H1 (cell line): ENCODE measurements at regions not wholly inside any gene's neighbourhood (a gene's known extent, or its start where the extent isn't known, plus 50 kb on each side); places are given as distances from the start of the nearest gene placed in this dataset.

Source experiments
- CTCF ChIA-PET: fragments of 300-600 bp; sonication (Branson Sonifier 250); formaldehyde crosslinking; loops from one replicate; lab custom pipeline; 2021; ENCODE audit not compliant: partially characterized antibody; lab: Charles Lee
- POLR2A ChIA-PET: fragments of 300-600 bp; sonication (Branson Sonifier 250); formaldehyde crosslinking; loops from one replicate; lab custom pipeline; 2021; ENCODE audit warnings: inconsistent platforms; ENCODE audit not compliant: partially characterized antibody; lab: Charles Lee
- DNase-seq, 2 experiments: peaks; one replicate each; pipeline versions ENCODE4 v3.0.0 to v3.0.0-alpha.2; 2010 to 2022; ENCODE audit warnings: low spot score in 2 of 2, low read depth in 1 of 2, mixed read lengths in 1 of 2
- FAIRE-seq: peaks from 2 replicates; lab custom pipeline; 2011; peaks lifted over from hg19 to GRCh38; lab: Jason Lieb, UNC
- H2AFZ ChIP-seq: 2 replicates; pipeline ENCODE4 v1.8.1; 2012; ENCODE audit warnings: low read length, inconsistent platforms
- H2AK5ac ChIP-seq: 2 replicates; pipeline ENCODE4 v1.6.1; 2013; ENCODE audit warnings: low read depth, low read length
- H2BK120ac ChIP-seq: replicated peaks from 2 replicates; pipeline ENCODE3; 2013; ENCODE audit warnings: low read depth, low read length, inconsistent platforms
- H2BK12ac ChIP-seq: 2 replicates; pipeline ENCODE4 v1.6.1; 2013; ENCODE audit warnings: low read depth, low read length
- H2BK15ac ChIP-seq: 2 replicates; pipeline ENCODE4 v1.6.1; 2013; ENCODE audit warnings: low read length
- H2BK20ac ChIP-seq: 2 replicates; pipeline ENCODE4 v1.6.1; 2013; ENCODE audit warnings: low read length
- H2BK5ac ChIP-seq: 2 replicates; pipeline ENCODE4 v1.6.1; 2013; ENCODE audit warnings: low read depth, low read length
- H3K14ac ChIP-seq: 2 replicates; pipeline ENCODE4 v1.6.1; 2013; ENCODE audit warnings: inconsistent platforms; ENCODE audit not compliant: insufficient read length
- H3K18ac ChIP-seq: 2 replicates; pipeline ENCODE4 v1.6.1; 2013; ENCODE audit warnings: low read length; ENCODE audit errors: extremely low read depth
- H3K23ac ChIP-seq: 2 replicates; pipeline ENCODE4 v1.6.1; 2013; ENCODE audit warnings: inconsistent platforms; ENCODE audit not compliant: insufficient read length
- H3K23me2 ChIP-seq: 2 replicates; pipeline ENCODE4 v1.6.1; 2013; ENCODE audit warnings: low read depth, low read length
- H3K27ac ChIP-seq: 2 replicates; pipeline ENCODE4 v1.6.1; 2011; ENCODE audit warnings: low read depth, low read length, inconsistent platforms
- H3K27me3 ChIP-seq, 4 experiments: replicated peaks in 1 of 4; 1 replicate in 1 of 4; 2 replicates in 3 of 4; pipeline versions ENCODE4 v1.6.1 to v1.8.1; 2011 to 2013; ENCODE audit warnings: low read length in 3 of 4, mild to moderate bottlenecking in 3 of 4, inconsistent platforms in 2 of 4, mixed read lengths in 2 of 4, moderate library complexity in 1 of 4; ENCODE audit not compliant: control insufficient read depth in 3 of 4, insufficient read depth in 3 of 4; ENCODE audit errors: extremely low read depth in 1 of 4
- H3K36me3 ChIP-seq, 4 experiments: 2 replicates each; pipeline versions ENCODE4 v1.6.1 to v1.8.1; 2011 to 2013; ENCODE audit warnings: mild to moderate bottlenecking in 4 of 4, low read length in 3 of 4, moderate library complexity in 2 of 4, control low read depth in 1 of 4, inconsistent platforms in 1 of 4; ENCODE audit not compliant: insufficient read depth in 4 of 4, control insufficient read depth in 2 of 4
- H3K4ac ChIP-seq: replicated peaks from 2 replicates; pipeline ENCODE3; 2013; ENCODE audit warnings: low read length, low read depth, mixed read lengths, inconsistent platforms; ENCODE audit not compliant: insufficient read length
- H3K4me1 ChIP-seq, 4 experiments: replicated peaks in 1 of 4; 1 replicate in 1 of 4; 2 replicates in 3 of 4; pipeline versions ENCODE4 v1.6.1 to v1.8.1; 2011 to 2013; ENCODE audit warnings: low read length in 3 of 4, inconsistent platforms in 2 of 4, mixed read lengths in 1 of 4; ENCODE audit not compliant: insufficient read depth in 4 of 4, control insufficient read depth in 3 of 4
- H3K4me2 ChIP-seq, 2 experiments: 2 replicates each; pipeline versions ENCODE4 v1.6.1 to v1.8.1; 2011 to 2013; ENCODE audit warnings: low read depth in 2 of 2, low read length in 2 of 2, control low read depth in 1 of 2, inconsistent platforms in 1 of 2, mild to moderate bottlenecking in 1 of 2; ENCODE audit not compliant: insufficient read depth in 1 of 2
- H3K4me3 ChIP-seq, 4 experiments: fragments of 200-600, 300-600 bp in 1 of 4; sonication (generic), shearing (Covaris generic), sonication (Bioruptor Twin) in 1 of 4; 2 replicates each; pipeline versions ENCODE4 v1.5.1 to v1.8.1; 2011 to 2016; ENCODE audit warnings: low read length in 4 of 4, low read depth in 3 of 4, control low read depth in 2 of 4, inconsistent platforms in 2 of 4, mild to moderate bottlenecking in 2 of 4, mixed read lengths in 1 of 4, moderate library complexity in 1 of 4; ENCODE audit not compliant: insufficient read depth in 2 of 4; ENCODE audit errors: extremely low read depth in 1 of 4
- H3K56ac ChIP-seq: replicated peaks from 2 replicates; pipeline ENCODE3; 2013; ENCODE audit warnings: low read depth, mild to moderate bottlenecking, mixed read lengths, low read length, inconsistent platforms; ENCODE audit not compliant: insufficient read length
- H3K79me1 ChIP-seq: 2 replicates; pipeline ENCODE4 v1.6.1; 2013; ENCODE audit warnings: low read depth, low read length, control low read depth
- H3K79me2 ChIP-seq, 2 experiments: 2 replicates each; pipeline versions ENCODE4 v1.6.1 to v1.8.1; 2012 to 2013; ENCODE audit warnings: low read length in 2 of 2, mild to moderate bottlenecking in 2 of 2, inconsistent platforms in 1 of 2; ENCODE audit not compliant: insufficient read depth in 2 of 2, control insufficient read depth in 1 of 2
- H3K9ac ChIP-seq, 4 experiments: replicated peaks in 1 of 4; 1 replicate in 1 of 4; 2 replicates in 3 of 4; pipeline versions ENCODE4 v1.6.1 to v1.8.1; 2011 to 2013; ENCODE audit warnings: low read depth in 3 of 4, low read length in 3 of 4, control low read depth in 2 of 4, mild to moderate bottlenecking in 2 of 4, moderate library complexity in 2 of 4, inconsistent platforms in 1 of 4; ENCODE audit errors: extremely low read depth in 1 of 4
- H3K9me3 ChIP-seq, 2 experiments: 2 replicates each; pipeline versions ENCODE4 v1.6.1 to v1.8.1; 2012 to 2013; ENCODE audit warnings: mild to moderate bottlenecking in 2 of 2, moderate library complexity in 2 of 2, control low read depth in 1 of 2, inconsistent platforms in 1 of 2, low read depth in 1 of 2, low read length in 1 of 2, mixed read lengths in 1 of 2; ENCODE audit not compliant: insufficient read depth in 2 of 2
- H4K20me1 ChIP-seq, 2 experiments: replicated peaks in 1 of 2; 2 replicates each; pipeline versions ENCODE3 to v1.8.1; 2011 to 2013; ENCODE audit warnings: inconsistent platforms in 2 of 2, low read length in 2 of 2, mild to moderate bottlenecking in 1 of 2; ENCODE audit not compliant: insufficient read depth in 2 of 2, control insufficient read depth in 1 of 2
- H4K5ac ChIP-seq: 2 replicates; pipeline ENCODE4 v1.6.1; 2013; ENCODE audit warnings: low read length, low read depth, mixed read lengths, inconsistent platforms; ENCODE audit not compliant: insufficient read length
- H4K8ac ChIP-seq: 2 replicates; pipeline ENCODE4 v1.8.0; 2013; ENCODE audit warnings: mild to moderate bottlenecking, moderate library complexity, low read length, inconsistent platforms; ENCODE audit not compliant: insufficient read depth; ENCODE audit errors: extremely low read depth
- H4K91ac ChIP-seq: replicated peaks from 2 replicates; pipeline ENCODE3; 2013; ENCODE audit warnings: low read length, mixed read lengths, inconsistent platforms; ENCODE audit not compliant: insufficient read length
- RXRA ChIP-seq: IDR thresholded peaks from 2 replicates; pipeline ENCODE4 v1.6.1; 2011; ENCODE audit warnings: low read depth, mild to moderate bottlenecking, low read length, moderate library complexity; ENCODE audit not compliant: insufficient read depth
- WGBS, 2 experiments: shearing (Covaris generic) in 1 of 2; methylation state at CpG; one replicate each; pipeline versions ENCODE4 v1.1.6 to v1.1.7; 2013 to 2015; ENCODE audit warnings: low lambda C conversion rate in 2 of 2, mixed read lengths in 2 of 2, inconsistent platforms in 1 of 2, low coverage in 1 of 2, missing lambda C conversion rate in 1 of 2; ENCODE audit not compliant: insufficient replicate concordance in 2 of 2, insufficient coverage in 1 of 2, insufficient read length in 1 of 2; ENCODE audit errors: extremely low coverage in 1 of 2, missing lambda C conversion rate in 1 of 2; 5-methylcytosine and 5-hydroxymethylcytosine counted together

DNA sequence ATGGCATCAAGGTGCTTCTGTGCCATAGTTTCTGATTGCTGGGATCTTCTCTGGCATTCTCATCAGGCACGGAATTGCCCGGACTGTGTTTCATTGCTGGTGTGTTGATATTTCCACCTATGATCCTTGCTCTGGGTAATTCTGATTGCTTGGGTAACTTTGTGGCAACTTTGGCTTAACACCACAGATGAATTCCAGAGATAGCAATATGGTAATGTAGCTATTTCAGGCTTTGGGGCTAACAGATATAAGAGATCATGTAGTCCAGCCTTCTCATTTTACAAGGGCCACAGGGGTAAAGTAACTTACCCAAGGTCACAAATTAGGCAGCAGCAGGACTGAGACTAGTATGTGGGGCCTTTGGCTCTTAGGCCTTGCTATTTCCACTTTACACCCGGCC, 53.9 kb upstream of the PLPP4 start:
- WGBS, 2 experiments: 92% methylated on average over 3 of the region's 3 CpGs; no CpG with 5 or more reads in 1 of the 2 experiments
- TF ChIP-seq RXRA: no peak

More for the DNA sequence above, 53.9 kb upstream of the PLPP4 start:
- Histone ChIP-seq H3K27ac (no peak overlapping the region), H3K23me2 (peaks cover 2% of the 10 kb centered on the region; the same call in 1 of the 2 replicates), H3K14ac (no peak overlapping the region), H2BK20ac (no peak overlapping the region), H3K9ac (no peak overlapping the region), H4K8ac (no peak overlapping the region), H4K5ac (no peak overlapping the region), H2AK5ac (no peak overlapping the region), H2AFZ (no peak overlapping the region), H4K20me1 (no peaks in the 10 kb centered on the region), H3K56ac (no peak overlapping the region), H2BK5ac (no peak overlapping the region), H3K4ac (no peak overlapping the region), H3K4me1 (no peaks in the 10 kb centered on the region; a peak in 1 of 7 replicates), H3K79me2 (no peaks in the 10 kb centered on the region), H2BK12ac (no peak overlapping the region), H4K91ac (no peak overlapping the region), H3K9me3 (no peaks in the 10 kb centered on the region), H3K4me2 (no peak overlapping the region), H3K18ac (no peak overlapping the region), H3K23ac (no peak overlapping the region), H3K79me1 (no peaks in the 10 kb centered on the region), H3K4me3 (no peak overlapping the region), H2BK120ac (no peak overlapping the region), H3K36me3 (no peaks in the 10 kb centered on the region), H2BK15ac (no peak overlapping the region), H3K27me3 (no peaks in the 10 kb centered on the region)
- FAIRE-seq: no peak
- CTCF ChIA-PET: interaction anchor here (1.0 kb wide), 1 partner anchor 194 kb away, joined by 3 read pairs; no protein-coding TSS in a partner anchor
- no peak for DNase-seq
- POLR2A ChIA-PET: no interaction called here
